ENCODE measurements at regions not wholly inside any gene's neighbourhood (a gene's known extent, or its start where the extent isn't known, plus 50 kb on each side); places are given as distances from the start of the nearest gene placed in this dataset.

GRCh38 chr2:163407296-163407695 is 328.5 kb downstream of the FIGN start:
- no peaks in the 10 kb centered on the region for H3K27me3 ChIP-seq (ENCODE audit: insufficient read depth, low read length)
- 73% methylated on average over 3 of the region's 3 CpGs for WGBS
- H3K27ac ChIP-seq (ENCODE audit: low read depth, low read length), result no peak overlapping the region
- H3K36me3 ChIP-seq (ENCODE audit: insufficient read depth, low read length), result no peaks in the 10 kb centered on the region
- no peak overlapping the region for H3K9ac ChIP-seq (ENCODE audit: low read depth, low read length)
- H3K4me3 ChIP-seq (ENCODE audit: low read length), result no peak overlapping the region
- H3K4me1 ChIP-seq (ENCODE audit: insufficient read depth, low read length), result no peaks in the 10 kb centered on the region
- H3K9me3 ChIP-seq (ENCODE audit: insufficient read depth, low read depth, low read length), result no peaks in the 10 kb centered on the region

GRCh38 chr2:163405298-163405697 is 330.5 kb downstream of the FIGN start:
- H3K27me3 ChIP-seq (ENCODE audit: insufficient read depth, low read length), result no peaks in the 10 kb centered on the region
- H3K9ac ChIP-seq (ENCODE audit: low read depth, low read length), result no peak overlapping the region
- no peaks in the 10 kb centered on the region for H3K9me3 ChIP-seq (ENCODE audit: insufficient read depth, low read depth, low read length)
- no peak overlapping the region for H3K27ac ChIP-seq (ENCODE audit: low read depth, low read length)
- no peak overlapping the region for H3K4me3 ChIP-seq (ENCODE audit: low read length)
- H3K36me3 ChIP-seq (ENCODE audit: insufficient read depth, low read length), result no peaks in the 10 kb centered on the region
- 90% methylated on average over 2 of the region's 2 CpGs for WGBS
- no peaks in the 10 kb centered on the region for H3K4me1 ChIP-seq (ENCODE audit: insufficient read depth, low read length)

GRCh38 chr2:163401481-163401880 is 334.3 kb downstream of the FIGN start:
- no peak overlapping the region for H3K4me3 ChIP-seq (ENCODE audit: low read length)
- 93% methylated on average over 3 of the region's 3 CpGs for WGBS
- H3K9me3 ChIP-seq (ENCODE audit: insufficient read depth, low read depth, low read length), result no peaks in the 10 kb centered on the region
- no peaks in the 10 kb centered on the region for H3K27me3 ChIP-seq (ENCODE audit: insufficient read depth, low read length)
- no peaks in the 10 kb centered on the region for H3K4me1 ChIP-seq (ENCODE audit: insufficient read depth, low read length)
- H3K36me3 ChIP-seq (ENCODE audit: insufficient read depth, low read length), result no peaks in the 10 kb centered on the region
- no peak overlapping the region for H3K9ac ChIP-seq (ENCODE audit: low read depth, low read length)
- H3K27ac ChIP-seq (ENCODE audit: low read depth, low read length), result no peak overlapping the region

GRCh38 chr2:163397451-163397850 is 338.4 kb downstream of the FIGN start:
- no peaks in the 10 kb centered on the region for H3K27me3 ChIP-seq (ENCODE audit: insufficient read depth, low read length)
- no peak overlapping the region for H3K4me3 ChIP-seq (ENCODE audit: low read length)
- no peaks in the 10 kb centered on the region for H3K4me1 ChIP-seq (ENCODE audit: insufficient read depth, low read length)
- H3K9me3 ChIP-seq (ENCODE audit: insufficient read depth, low read depth, low read length), result no peaks in the 10 kb centered on the region
- H3K36me3 ChIP-seq (ENCODE audit: insufficient read depth, low read length), result no peaks in the 10 kb centered on the region
- WGBS, result 75% methylated on average over 2 of the region's 2 CpGs
- H3K27ac ChIP-seq (ENCODE audit: low read depth, low read length), result no peak overlapping the region
- H3K9ac ChIP-seq (ENCODE audit: low read depth, low read length), result no peak overlapping the region

GRCh38 chr2:163395602-163396001 is 340.2 kb downstream of the FIGN start:
- no peak overlapping the region for H3K4me3 ChIP-seq (ENCODE audit: low read length)
- no peaks in the 10 kb centered on the region for H3K4me1 ChIP-seq (ENCODE audit: insufficient read depth, low read length)
- no peaks in the 10 kb centered on the region for H3K9me3 ChIP-seq (ENCODE audit: insufficient read depth, low read depth, low read length)
- no peak overlapping the region for H3K27ac ChIP-seq (ENCODE audit: low read depth, low read length)
- no peak overlapping the region for H3K9ac ChIP-seq (ENCODE audit: low read depth, low read length)
- H3K36me3 ChIP-seq (ENCODE audit: insufficient read depth, low read length), result no peaks in the 10 kb centered on the region
- 95% methylated on average over 2 of the region's 2 CpGs for WGBS
- no peaks in the 10 kb centered on the region for H3K27me3 ChIP-seq (ENCODE audit: insufficient read depth, low read length)

GRCh38 chr2:163389838-163390237 is 346.0 kb downstream of the FIGN start:
- no peak overlapping the region for H3K9ac ChIP-seq (ENCODE audit: low read depth, low read length)
- WGBS, result 81% methylated on average over 2 of the region's 2 CpGs
- no peaks in the 10 kb centered on the region for H3K36me3 ChIP-seq (ENCODE audit: insufficient read depth, low read length)
- H3K4me1 ChIP-seq (ENCODE audit: insufficient read depth, low read length), result no peaks in the 10 kb centered on the region
- H3K9me3 ChIP-seq (ENCODE audit: insufficient read depth, low read depth, low read length), result no peaks in the 10 kb centered on the region
- H3K27me3 ChIP-seq (ENCODE audit: insufficient read depth, low read length), result no peaks in the 10 kb centered on the region
- H3K4me3 ChIP-seq (ENCODE audit: low read length), result no peak overlapping the region
- H3K27ac ChIP-seq (ENCODE audit: low read depth, low read length), result no peak overlapping the region

GRCh38 chr2:163375472-163375871 is 360.3 kb downstream of the FIGN start:
- H3K36me3 ChIP-seq (ENCODE audit: insufficient read depth, low read length), result no peaks in the 10 kb centered on the region
- H3K27me3 ChIP-seq (ENCODE audit: insufficient read depth, low read length), result no peaks in the 10 kb centered on the region
- no peak overlapping the region for H3K27ac ChIP-seq (ENCODE audit: low read depth, low read length)
- H3K4me1 ChIP-seq (ENCODE audit: insufficient read depth, low read length), result no peaks in the 10 kb centered on the region
- H3K4me3 ChIP-seq (ENCODE audit: low read length), result no peak overlapping the region
- no peak overlapping the region for H3K9ac ChIP-seq (ENCODE audit: low read depth, low read length)
- WGBS, result 95% methylated on average over 2 of the region's 2 CpGs
- no peaks in the 10 kb centered on the region for H3K9me3 ChIP-seq (ENCODE audit: insufficient read depth, low read depth, low read length)

- no peaks in the 10 kb centered on the region for H3K27me3 ChIP-seq (ENCODE audit: insufficient read depth, low read length)
- no peak overlapping the region for H3K27ac ChIP-seq (ENCODE audit: low read depth, low read length)
- H3K9ac ChIP-seq (ENCODE audit: low read depth, low read length), result no peak overlapping the region
- H3K4me1 ChIP-seq (ENCODE audit: insufficient read depth, low read length), result no peaks in the 10 kb centered on the region
- H3K9me3 ChIP-seq (ENCODE audit: insufficient read depth, low read depth, low read length), result no peaks in the 10 kb centered on the region
- H3K4me3 ChIP-seq (ENCODE audit: low read length), result no peak overlapping the region
- WGBS, result 100% methylated on average over 1 of the region's 2 CpGs
- H3K36me3 ChIP-seq (ENCODE audit: insufficient read depth, low read length), result no peaks in the 10 kb centered on the region
These were observed 360.7 kb downstream of the FIGN start for GRCh38 chr2:163375070-163375469.

GRCh38 chr2:163374282-163374681 is 361.5 kb downstream of the FIGN start:
- Histone ChIP-seq H3K9me3 (ENCODE audit: insufficient read depth, low read depth, low read length) (no peaks in the 10 kb centered on the region), H3K4me1 (ENCODE audit: insufficient read depth, low read length) (no peaks in the 10 kb centered on the region), H3K27me3 (ENCODE audit: insufficient read depth, low read length) (no peaks in the 10 kb centered on the region), H3K9ac (ENCODE audit: low read depth, low read length) (no peak overlapping the region), H3K36me3 (ENCODE audit: insufficient read depth, low read length) (no peaks in the 10 kb centered on the region), H3K4me3 (ENCODE audit: low read length) (no peak overlapping the region), H3K27ac (ENCODE audit: low read depth, low read length) (no peak overlapping the region)
- 92% methylated on average over 3 of the region's 3 CpGs for WGBS

GRCh38 chr2:163373496-163373895 is 362.3 kb downstream of the FIGN start:
- H3K27me3 ChIP-seq (ENCODE audit: insufficient read depth, low read length), result no peaks in the 10 kb centered on the region
- H3K9me3 ChIP-seq (ENCODE audit: insufficient read depth, low read depth, low read length), result no peaks in the 10 kb centered on the region
- 91% methylated on average over 1 of the region's 1 CpG for WGBS
- no peak overlapping the region for H3K9ac ChIP-seq (ENCODE audit: low read depth, low read length)
- H3K36me3 ChIP-seq (ENCODE audit: insufficient read depth, low read length), result no peaks in the 10 kb centered on the region
- no peak overlapping the region for H3K4me3 ChIP-seq (ENCODE audit: low read length)
- no peak overlapping the region for H3K27ac ChIP-seq (ENCODE audit: low read depth, low read length)
- H3K4me1 ChIP-seq (ENCODE audit: insufficient read depth, low read length), result no peaks in the 10 kb centered on the region

- H3K36me3 ChIP-seq (ENCODE audit: insufficient read depth, low read length), result no peaks in the 10 kb centered on the region
- H3K4me3 ChIP-seq (ENCODE audit: low read length), result no peak overlapping the region
- no peaks in the 10 kb centered on the region for H3K4me1 ChIP-seq (ENCODE audit: insufficient read depth, low read length)
- H3K27me3 ChIP-seq (ENCODE audit: insufficient read depth, low read length), result no peaks in the 10 kb centered on the region
- no peak overlapping the region for H3K9ac ChIP-seq (ENCODE audit: low read depth, low read length)
- H3K9me3 ChIP-seq (ENCODE audit: insufficient read depth, low read depth, low read length), result no peaks in the 10 kb centered on the region
- 98% methylated on average over 4 of the region's 4 CpGs for WGBS
- no peak overlapping the region for H3K27ac ChIP-seq (ENCODE audit: low read depth, low read length)
These were observed 365.5 kb downstream of the FIGN start for GRCh38 chr2:163370169-163370886.

GRCh38 chr2:163369111-163369510 is 366.7 kb downstream of the FIGN start:
- H3K4me3 ChIP-seq (ENCODE audit: low read length), result no peak overlapping the region
- no peak overlapping the region for H3K9ac ChIP-seq (ENCODE audit: low read depth, low read length)
- WGBS, result 100% methylated on average over 1 of the region's 1 CpG
- no peaks in the 10 kb centered on the region for H3K27me3 ChIP-seq (ENCODE audit: insufficient read depth, low read length)
- H3K36me3 ChIP-seq (ENCODE audit: insufficient read depth, low read length), result no peaks in the 10 kb centered on the region
- H3K27ac ChIP-seq (ENCODE audit: low read depth, low read length), result no peak overlapping the region
- no peaks in the 10 kb centered on the region for H3K9me3 ChIP-seq (ENCODE audit: insufficient read depth, low read depth, low read length)
- H3K4me1 ChIP-seq (ENCODE audit: insufficient read depth, low read length), result no peaks in the 10 kb centered on the region
